Right lobe of liver (tissue), 6 donors: ENCODE measurements at regions not wholly inside any gene's neighbourhood (a gene's known extent, or its start where the extent isn't known, plus 50 kb on each side); places are given as distances from the start of the nearest gene placed in this dataset.

ENCODE experiments used
- ATAC-seq, 4 donors: fragments of 200-7000 bp; cut with Tn5 transposase; one replicate each; pipeline ENCODE4 v1.9.1; 2020; ENCODE audit warnings: mild to moderate bottlenecking in 4 of 4, moderate library complexity in 4 of 4
- DNase-seq, 3 donors: peaks; one replicate each; pipeline ENCODE4 v3.0.0-alpha.2; 2020
- H3K27ac ChIP-seq, 3 donors: fragments of 200-600 bp; one replicate each; pipeline ENCODE4 v1.8.0; 2022
- H3K27me3 ChIP-seq, 2 donors: fragments of 200-600 bp; one replicate each; pipeline ENCODE4 v1.8.0; 2022
- H3K36me3 ChIP-seq, 4 donors: fragments of 200-600 bp; sonication (generic) in 1 of 4; one replicate each; pipeline versions ENCODE4 v1.5.1 to v1.8.0; 2017 to 2022; ENCODE audit warnings: control low read depth in 1 of 4
- H3K4me1 ChIP-seq, 4 donors: fragments of 200-600 bp; sonication (generic) in 1 of 4; one replicate each; pipeline versions ENCODE4 v1.5.1 to v1.8.0; 2017 to 2022; ENCODE audit warnings: control low read depth in 1 of 4
- H3K4me3 ChIP-seq, 3 donors: fragments of 200-600 bp; one replicate each; pipeline ENCODE4 v1.8.0; 2022
- H3K9me3 ChIP-seq, 4 donors: fragments of 200-600 bp; sonication (generic) in 1 of 4; one replicate each; pipeline versions ENCODE4 v1.5.1 to v1.8.0; 2017 to 2022; ENCODE audit warnings: control low read depth in 1 of 4
- POLR2A ChIP-seq: fragments of 450-650 bp; IDR thresholded peaks from one replicate; pipeline ENCODE4 v1.6.1; 2017; ENCODE audit warnings: antibody characterized with exemption, mild to moderate bottlenecking
- WGBS: methylation state at CpG from one replicate; pipeline ENCODE4 v1.1.6; 2018; ENCODE audit warnings: low coverage, low lambda C conversion rate; ENCODE audit not compliant: insufficient coverage; ENCODE audit errors: missing lambda C conversion rate; 5-methylcytosine and 5-hydroxymethylcytosine counted together
- intact Hi-C, 2 donors: fragments of 100-400 bp; cut with DNase I; formaldehyde crosslinking; loops; one replicate each; pipeline versions ENCODE4 v1.11.2 to v1.14.1; 2022
- TF ChIP-seq, protein P1 (sequence below), 4 donors: fragments of 200-600 bp in 3 of 4; fragments of 450-650 bp in 1 of 4; IDR thresholded peaks; one replicate each; pipeline versions ENCODE4 v1.5.1 to v1.8.0; 2016 to 2022; ENCODE audit warnings: antibody characterized with exemption in 4 of 4, mild to moderate bottlenecking in 2 of 4
- donor health status: DM: no; HTN: yes; CAD: no.
- donor health status: DM: no; HTN: no; CAD: no.
- donor health status: DM: no; HTN: no; CAD: no.
- donor health status: DM: no; HTN: yes; CAD: no.
- donor health status: DM: no; HTN: yes; CAD: no.

DNA sequence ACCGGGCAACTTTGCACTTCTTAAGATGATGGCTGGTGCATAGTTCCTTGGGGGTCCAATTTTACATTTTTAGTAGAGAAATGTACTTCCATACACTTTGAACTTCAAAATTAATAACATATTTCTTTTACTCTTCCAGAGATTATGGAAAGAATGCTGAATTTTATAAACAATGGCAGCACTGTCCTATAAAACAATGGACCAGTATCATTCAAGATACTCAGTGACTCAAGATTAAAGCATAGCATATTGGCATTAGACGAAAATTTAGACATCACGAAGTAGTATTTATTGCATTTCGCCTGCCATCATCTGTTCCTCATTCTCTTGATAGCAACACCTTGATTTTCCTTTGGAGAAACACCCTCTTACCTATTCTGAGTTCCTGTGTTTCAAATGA, 118.3 kb upstream of the ATF7IP start:
- TF ChIP-seq, protein P1, sequence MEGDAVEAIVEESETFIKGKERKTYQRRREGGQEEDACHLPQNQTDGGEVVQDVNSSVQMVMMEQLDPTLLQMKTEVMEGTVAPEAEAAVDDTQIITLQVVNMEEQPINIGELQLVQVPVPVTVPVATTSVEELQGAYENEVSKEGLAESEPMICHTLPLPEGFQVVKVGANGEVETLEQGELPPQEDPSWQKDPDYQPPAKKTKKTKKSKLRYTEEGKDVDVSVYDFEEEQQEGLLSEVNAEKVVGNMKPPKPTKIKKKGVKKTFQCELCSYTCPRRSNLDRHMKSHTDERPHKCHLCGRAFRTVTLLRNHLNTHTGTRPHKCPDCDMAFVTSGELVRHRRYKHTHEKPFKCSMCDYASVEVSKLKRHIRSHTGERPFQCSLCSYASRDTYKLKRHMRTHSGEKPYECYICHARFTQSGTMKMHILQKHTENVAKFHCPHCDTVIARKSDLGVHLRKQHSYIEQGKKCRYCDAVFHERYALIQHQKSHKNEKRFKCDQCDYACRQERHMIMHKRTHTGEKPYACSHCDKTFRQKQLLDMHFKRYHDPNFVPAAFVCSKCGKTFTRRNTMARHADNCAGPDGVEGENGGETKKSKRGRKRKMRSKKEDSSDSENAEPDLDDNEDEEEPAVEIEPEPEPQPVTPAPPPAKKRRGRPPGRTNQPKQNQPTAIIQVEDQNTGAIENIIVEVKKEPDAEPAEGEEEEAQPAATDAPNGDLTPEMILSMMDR (IDR thresholded peaks at IDR 0.05), result no peak
- TF ChIP-seq POLR2A, result no peak
- Histone ChIP-seq H3K36me3 (no peaks in the 10 kb centered on the region), H3K9me3 (no peaks in the 10 kb centered on the region), H3K4me3 (no peak overlapping the region), H3K27ac (no peak overlapping the region), H3K27me3 (no peaks in the 10 kb centered on the region), H3K4me1 (peaks cover 0 to 26% (median 3%) of the 10 kb centered on the region in 4 donors)
- WGBS, result 88% methylated on average over 4 of the region's 4 CpGs
- ATAC-seq (no peak), DNase-seq (no peak)
- intact Hi-C loops, result no loop called here

DNA sequence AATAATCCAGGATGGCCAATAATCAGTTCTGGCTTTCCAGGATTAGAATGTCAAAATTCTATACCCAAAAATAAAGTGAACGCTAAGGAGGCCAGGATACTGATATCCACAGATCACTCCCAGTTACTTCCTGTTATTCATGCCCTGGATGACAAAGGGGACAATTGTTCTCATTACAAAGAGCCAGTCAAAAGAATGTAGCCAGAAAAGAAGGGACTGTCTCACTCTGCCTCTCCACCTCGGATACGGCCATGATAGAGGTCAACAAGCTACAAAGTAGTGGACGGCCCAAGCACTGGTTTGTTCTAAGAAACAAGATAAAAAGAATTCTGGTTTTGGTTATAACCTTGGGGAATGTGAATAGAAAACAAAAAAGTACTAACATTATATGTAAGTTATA, 116.1 kb upstream of the ATF7IP start:
- 74% methylated on average over 4 of the region's 4 CpGs for WGBS
- no peak for DNase-seq

DNA sequence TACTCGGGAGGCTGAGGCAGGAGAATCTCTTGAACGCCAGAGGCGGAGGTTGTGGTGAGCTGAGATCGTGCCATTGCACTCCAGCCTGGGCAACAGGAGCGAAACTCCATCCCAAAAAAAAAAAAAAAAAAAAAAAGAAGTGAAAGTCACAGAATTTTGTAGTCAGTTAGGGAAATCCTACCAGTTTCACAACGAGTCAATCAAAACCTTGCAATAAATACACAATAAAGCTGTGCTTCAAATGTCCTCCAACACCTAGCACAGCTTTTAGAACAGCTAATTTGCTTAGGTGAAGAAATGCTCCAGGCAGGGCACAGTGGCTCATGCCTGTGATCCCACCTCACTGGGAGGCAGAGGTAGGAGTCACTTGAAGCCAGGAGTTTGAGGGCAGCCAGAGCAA, 112.8 kb upstream of the ATF7IP start:
- ATAC-seq (no peak), DNase-seq (no peak)
- H3K27ac ChIP-seq, result no peak overlapping the region
- intact Hi-C loops, result no loop called here
- H3K9me3 ChIP-seq, result no peaks in the 10 kb centered on the region
- H3K4me1 ChIP-seq, result peaks cover 0 to 21% (median 11%) of the 10 kb centered on the region in 4 donors
- no peaks in the 10 kb centered on the region for H3K27me3 ChIP-seq
- TF ChIP-seq, protein P1 (IDR thresholded peaks at IDR 0.05), result no peak
- TF ChIP-seq POLR2A, result no peak
- H3K4me3 ChIP-seq, result no peak overlapping the region
- no peaks in the 10 kb centered on the region for H3K36me3 ChIP-seq
- WGBS, result 71% methylated on average over 6 of the region's 6 CpGs

More for the DNA sequence above, 116.1 kb upstream of the ATF7IP start:
- Histone ChIP-seq H3K9me3 (no peaks in the 10 kb centered on the region), H3K36me3 (no peaks in the 10 kb centered on the region), H3K4me1 (peaks cover 0 to 25% (median 3%) of the 10 kb centered on the region in 4 donors), H3K27ac (no peak overlapping the region), H3K27me3 (no peaks in the 10 kb centered on the region), H3K4me3 (no peak overlapping the region)
- intact Hi-C loops, result no loop called here
- peak; percentile 24 to 47 (median 40) for ATAC-seq
- TF ChIP-seq, protein P1 (IDR thresholded peaks at IDR 0.05), result no peak
- no peak for TF ChIP-seq POLR2A

DNA sequence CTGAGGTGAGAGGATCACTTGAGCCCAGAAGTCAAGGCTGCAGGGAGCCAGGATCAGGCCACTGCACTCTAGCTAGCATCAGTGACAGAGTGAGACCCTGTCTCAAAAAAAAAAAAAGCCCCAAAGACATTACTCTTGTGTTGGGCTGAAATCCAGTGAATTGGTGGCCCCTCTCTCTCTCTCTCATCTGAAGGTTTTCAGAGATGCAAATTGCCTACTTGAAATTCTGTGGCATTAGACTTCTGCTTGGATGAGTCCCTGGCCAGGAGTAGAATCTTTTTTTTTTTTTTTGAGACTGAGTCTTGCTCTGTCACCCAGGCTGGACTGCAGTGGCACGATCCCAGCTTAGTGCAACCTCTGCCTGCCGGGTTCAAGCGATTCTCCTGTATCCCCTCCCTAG, 112.0 kb upstream of the ATF7IP start:
- TF ChIP-seq POLR2A, result no peak
- TF ChIP-seq, protein P1 (IDR thresholded peaks at IDR 0.05), result no peak

DNA sequence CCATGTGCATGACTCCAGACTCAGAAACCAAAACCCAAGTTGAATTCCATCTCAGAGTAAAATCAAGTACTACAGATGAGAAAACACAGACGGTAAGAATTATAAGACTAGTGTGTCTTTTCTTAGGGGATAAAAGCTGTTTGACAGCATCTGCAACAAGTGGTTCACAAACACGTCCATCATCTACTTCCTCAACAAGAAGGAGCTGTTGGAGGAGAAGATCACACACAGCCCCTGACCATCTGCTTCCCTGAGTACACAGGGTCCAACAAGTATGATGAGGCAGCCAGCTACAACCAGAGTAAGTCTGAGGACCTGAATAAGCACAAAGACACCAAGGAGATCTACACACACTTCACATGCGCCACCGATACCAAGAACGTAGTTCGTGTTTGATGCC, 110.7 kb upstream of the ATF7IP start:
- intact Hi-C loops, result no loop called here
- no peaks in the 10 kb centered on the region for H3K27me3 ChIP-seq
- no peak for TF ChIP-seq POLR2A
- TF ChIP-seq, protein P1 (IDR thresholded peaks at IDR 0.05), result no peak

More for the DNA sequence above, 112.0 kb upstream of the ATF7IP start:
- H3K27ac ChIP-seq, result no peak overlapping the region
- peaks cover 0 to 27% (median 14%) of the 10 kb centered on the region in 4 donors for H3K4me1 ChIP-seq
- 83% methylated on average over 1 of the region's 3 CpGs for WGBS
- H3K27me3 ChIP-seq, result no peaks in the 10 kb centered on the region
- no peak overlapping the region for H3K4me3 ChIP-seq
- H3K36me3 ChIP-seq, result no peaks in the 10 kb centered on the region
- no peak for DNase-seq
- ATAC-seq, result no peak
- intact Hi-C loops, result no loop called here
- no peaks in the 10 kb centered on the region for H3K9me3 ChIP-seq

More for the DNA sequence above, 110.7 kb upstream of the ATF7IP start:
- no peak overlapping the region for H3K4me3 ChIP-seq
- 89% methylated on average over 6 of the region's 6 CpGs for WGBS
- no peak for ATAC-seq
- DNase-seq, result no peak
- H3K9me3 ChIP-seq, result no peaks in the 10 kb centered on the region
- no peaks in the 10 kb centered on the region for H3K36me3 ChIP-seq
- peaks cover 0 to 21% (median 10%) of the 10 kb centered on the region in 4 donors for H3K4me1 ChIP-seq
- no peak overlapping the region for H3K27ac ChIP-seq
